NCI-H82 (cell line): ENCODE measurements at regions not wholly inside any gene's neighbourhood (a gene's known extent, or its start where the extent isn't known, plus 50 kb on each side); places are given as distances from the start of the nearest gene placed in this dataset.

Source experiments
- DNase-seq: peaks from one replicate; lab custom pipeline; 2025; lab: John Stamatoyannopoulos, UW

DNA sequence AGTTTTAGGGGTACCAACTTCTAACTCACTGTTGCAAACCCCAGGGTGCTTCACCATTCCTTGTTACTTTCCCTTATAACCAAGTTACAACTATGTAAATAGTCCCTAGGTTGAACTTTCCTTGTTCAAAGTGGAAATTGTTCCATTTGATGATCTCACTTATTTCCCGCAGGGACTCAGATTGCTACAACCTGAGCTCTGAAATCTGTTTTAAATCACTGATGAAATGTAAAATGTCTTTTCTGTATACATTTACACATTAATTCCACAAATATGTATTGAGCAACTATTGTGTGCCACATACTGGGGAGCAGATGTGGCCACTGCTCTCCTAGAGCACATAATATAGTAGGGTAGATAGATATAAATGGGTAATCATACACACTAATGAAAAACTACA lies 69.1 kb upstream of the TARS1 start:
- DNase-seq = no peak

GRCh38 chr5:33372721-33373472 lies 67.9 kb upstream of the TARS1 start:
- DNase-seq = no peak

DNA sequence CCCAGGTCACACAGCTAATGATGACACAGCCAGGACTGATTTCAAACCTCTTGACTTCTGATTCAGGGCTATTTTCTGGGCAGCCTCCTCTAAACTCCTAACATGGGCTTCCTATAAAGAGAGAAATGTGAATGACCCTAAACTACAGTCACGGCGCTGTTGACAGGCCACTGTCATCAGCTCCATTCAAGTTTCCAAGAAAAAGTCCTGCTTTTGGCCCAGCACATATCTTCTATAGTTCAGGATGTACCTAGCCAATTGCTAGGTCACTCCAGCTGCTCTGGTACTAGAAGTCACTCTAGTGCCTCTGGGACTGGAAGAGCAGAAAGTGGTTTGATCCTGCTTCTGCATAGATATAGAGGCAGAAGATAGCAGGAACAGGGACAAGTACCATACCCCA lies 64.9 kb upstream of the TARS1 start:
- DNase-seq = no peak

DNA sequence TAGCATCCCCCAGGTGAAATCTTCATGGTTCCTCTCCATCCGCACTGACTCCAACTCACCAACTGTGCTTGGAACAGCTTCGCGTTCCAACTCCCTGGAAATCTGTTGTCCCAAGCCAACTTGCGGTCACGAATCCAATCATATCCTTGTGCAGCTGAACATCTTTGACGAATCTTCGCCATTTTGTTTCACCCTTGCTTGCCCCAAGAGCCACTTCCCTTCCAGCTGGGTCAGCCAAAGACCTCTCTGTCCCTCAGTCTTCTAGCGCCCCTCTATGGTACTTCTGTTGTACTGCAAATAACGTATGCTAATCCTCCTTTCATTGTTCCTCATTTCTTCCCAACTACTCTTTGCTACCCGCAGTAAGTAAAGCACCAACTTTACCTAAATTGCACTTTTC lies 61.0 kb upstream of the TARS1 start:
- DNase-seq = peak; percentile 22

DNA sequence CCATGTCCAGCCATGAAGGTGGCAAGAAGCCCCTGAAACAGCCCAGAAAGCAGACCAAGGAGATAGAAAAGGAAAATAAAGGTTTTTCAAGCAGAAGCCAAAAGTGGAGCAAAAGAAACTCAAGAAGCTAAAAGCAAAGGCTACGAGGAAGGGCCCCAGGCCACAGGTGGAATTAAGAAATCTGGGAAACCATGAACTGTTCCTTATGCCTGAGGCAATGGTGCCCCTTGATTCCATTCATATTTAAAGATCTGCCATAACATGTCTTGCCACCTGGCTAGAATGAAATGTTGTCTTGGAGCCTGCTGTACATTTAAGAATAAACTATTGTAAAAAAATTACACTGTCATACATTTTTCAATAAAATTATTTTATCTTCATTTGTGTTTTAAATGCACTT lies 59.5 kb upstream of the TARS1 start:
- no peak for DNase-seq
